B cell (primary cell): ENCODE measurements at regions not wholly inside any gene's neighbourhood (a gene's known extent, or its start where the extent isn't known, plus 50 kb on each side); places are given as distances from the start of the nearest gene placed in this dataset.
"Not testable (repeated sequence)": the region's sequence is repeated elsewhere in the genome, so short reads cannot be mapped to it uniquely, and the experiment has no call there.

Source experiments
- ATAC-seq: fragments of 200-7000 bp; cut with Tn5 transposase; one replicate; pipeline ENCODE4 v1.10.0; 2021; ENCODE audit warnings: low read depth, mild to moderate bottlenecking, moderate number of reproducible peaks, moderate library complexity
- CTCF ChIA-PET: fragments of 350-600 bp; sonication (Branson Sonifier 250); formaldehyde crosslinking; loops from one replicate; lab custom pipeline; 2021; ENCODE audit warnings: antibody characterized with exemption, inconsistent platforms; lab: Charles Lee
- POLR2A ChIA-PET: fragments of 350-600 bp; sonication (Branson Sonifier 250); formaldehyde crosslinking; loops from one replicate; lab custom pipeline; 2021; ENCODE audit warnings: antibody characterized with exemption; lab: Charles Lee
- DNase-seq: peaks from one replicate; pipeline ENCODE4 v3.0.0; 2013
- H2AFZ ChIP-seq: 2 replicates; pipeline ENCODE4 v1.6.1; 2012; ENCODE audit warnings: mild to moderate bottlenecking, low read depth, low read length; ENCODE audit not compliant: insufficient read depth, poor library complexity, severe bottlenecking
- H3K27ac ChIP-seq, 2 donors: 1 replicate in 1 of 2; 2 replicates in 1 of 2; pipeline ENCODE4 v1.5.1; 2012 to 2013; ENCODE audit warnings: low read length in 2 of 2, mild to moderate bottlenecking in 2 of 2, moderate library complexity in 1 of 2
- H3K27me3 ChIP-seq, 4 experiments: fragments of 200-600 bp in 1 of 4; sonication (generic) in 1 of 4; replicated peaks in 1 of 4; 1 replicate in 2 of 4; 2 replicates in 2 of 4; pipeline versions ENCODE4 v1.6.1 to v1.7.0; 2013 to 2016; ENCODE audit warnings: low read length in 3 of 4, mild to moderate bottlenecking in 2 of 4, mixed read lengths in 1 of 4, moderate library complexity in 1 of 4; ENCODE audit not compliant: insufficient read depth in 4 of 4, control insufficient read depth in 3 of 4; ENCODE audit errors: control extremely low read depth in 1 of 4
- H3K36me3 ChIP-seq, 2 experiments: replicated peaks in 1 of 2; 1 replicate in 1 of 2; 2 replicates in 1 of 2; pipeline versions ENCODE4 v1.6.1 to v1.7.1; 2013; ENCODE audit warnings: low read length in 1 of 2; ENCODE audit not compliant: insufficient read depth in 2 of 2, control insufficient read depth in 1 of 2; ENCODE audit errors: control extremely low read depth in 1 of 2, extremely low read depth in 1 of 2
- H3K4me1 ChIP-seq, 2 donors: fragments of 200-600 bp in 1 of 2; sonication (generic) in 1 of 2; 1 replicate in 1 of 2; 2 replicates in 1 of 2; pipeline versions ENCODE4 v1.5.1 to v1.6.1; 2013 to 2017; ENCODE audit warnings: low read length in 2 of 2; ENCODE audit not compliant: control insufficient read depth in 2 of 2, insufficient read depth in 2 of 2
- H3K4me2 ChIP-seq: replicated peaks from 2 replicates; pipeline ENCODE3; 2012; ENCODE audit warnings: mild to moderate bottlenecking, low read depth, low read length; ENCODE audit not compliant: poor library complexity, severe bottlenecking
- H3K4me3 ChIP-seq, 5 experiments: fragments of 200-600 bp in 1 of 5; sonication (generic) in 1 of 5; 1 replicate in 3 of 5; 2 replicates in 2 of 5; pipeline versions ENCODE4 v1.5.1 to v1.7.0; 2011 to 2016; ENCODE audit warnings: low read length in 4 of 5, mild to moderate bottlenecking in 4 of 5, low read depth in 2 of 5, control low read depth in 1 of 5, moderate library complexity in 1 of 5; ENCODE audit not compliant: insufficient read depth in 1 of 5; ENCODE audit errors: control extremely low read depth in 1 of 5, extremely low read depth in 1 of 5
- H3K79me2 ChIP-seq: fragments of 200-600 bp; sonication (generic); one replicate; pipeline ENCODE4 v1.6.0; 2016; ENCODE audit warnings: low read length; ENCODE audit not compliant: control insufficient read depth, insufficient read depth
- H3K9ac ChIP-seq: fragments of 200-600 bp; sonication (generic); 2 replicates; pipeline ENCODE4 v1.6.1; 2017; ENCODE audit warnings: mild to moderate bottlenecking, low read length, moderate library complexity
- H3K9me3 ChIP-seq, 3 donors: one replicate each; pipeline versions ENCODE4 v1.6.1 to v1.7.1; 2013; ENCODE audit warnings: low read length in 2 of 3; ENCODE audit not compliant: control insufficient read depth in 2 of 3, insufficient read depth in 1 of 3; ENCODE audit errors: control extremely low read depth in 1 of 3
- H4K20me1 ChIP-seq: 2 replicates; pipeline ENCODE4 v1.6.0; 2012; ENCODE audit warnings: mild to moderate bottlenecking, low read length; ENCODE audit not compliant: insufficient read depth, control insufficient read depth, poor library complexity, severe bottlenecking
- H3K27ac Mint-ChIP-seq: one replicate; pipeline ENCODE4 v1.8.0; 2021; ENCODE audit warnings: mixed read lengths
- H3K27me3 Mint-ChIP-seq: one replicate; pipeline ENCODE4 v1.8.0; 2021; ENCODE audit warnings: mixed read lengths
- H3K4me1 Mint-ChIP-seq: one replicate; pipeline ENCODE4 v1.8.0; 2021; ENCODE audit warnings: mixed read lengths
- H3K4me3 Mint-ChIP-seq: one replicate; pipeline ENCODE4 v1.8.0; 2021; ENCODE audit warnings: mixed read lengths
- H3K9me3 Mint-ChIP-seq: one replicate; pipeline ENCODE4 v1.8.0; 2022; ENCODE audit warnings: mixed read lengths; ENCODE audit not compliant: insufficient read depth
- EZH2 ChIP-seq: IDR thresholded peaks from 2 replicates; pipeline ENCODE4 v1.6.1; 2012; ENCODE audit warnings: borderline replicate concordance, low read depth, mild to moderate bottlenecking, moderate library complexity, low read length; ENCODE audit not compliant: insufficient read depth, poor library complexity, severe bottlenecking
- WGBS: methylation state at CpG from one replicate; pipeline ENCODE4 v1.1.5; 2013; ENCODE audit warnings: missing lambda C conversion rate; ENCODE audit not compliant: insufficient coverage; 5-methylcytosine and 5-hydroxymethylcytosine counted together
- intact Hi-C: fragments of 100-400 bp; cut with micrococcal nuclease; formaldehyde crosslinking; loops from one replicate; pipeline ENCODE4 v1.10.0; 2022
- TF ChIP-seq, protein P1 (sequence below): fragments of 200-600 bp; IDR thresholded peaks from one replicate; pipeline ENCODE4 v1.8.0; 2022; ENCODE audit warnings: antibody characterized with exemption, mild to moderate bottlenecking

DNA sequence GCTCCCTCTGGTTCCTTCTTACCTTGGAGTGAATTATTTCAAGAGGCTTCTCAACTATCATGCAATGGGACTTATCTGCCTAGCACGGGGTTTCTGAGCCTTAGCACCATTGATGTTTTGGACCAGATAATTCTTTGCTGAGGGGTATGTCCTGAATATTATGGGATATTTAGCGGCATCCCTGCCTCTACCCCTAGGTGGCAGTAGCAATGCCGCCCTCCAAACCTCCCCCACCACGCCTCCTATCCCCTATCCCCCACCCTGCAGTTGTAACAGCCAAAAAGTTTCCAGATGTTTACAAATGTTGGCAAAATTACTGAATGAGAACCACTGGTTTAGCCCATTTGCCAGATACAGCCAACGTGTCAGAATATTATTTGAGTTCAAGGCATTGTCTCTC, 125.5 kb downstream of the POSTN start:
- no peaks in the 10 kb centered on the region for H3K27me3 ChIP-seq
- no peak overlapping the region for H3K27ac ChIP-seq
- H4K20me1 ChIP-seq = no peaks in the 10 kb centered on the region
- H3K79me2 ChIP-seq = no peaks in the 10 kb centered on the region
- no peaks in the 10 kb centered on the region for H3K4me1 ChIP-seq
- H3K9me3 ChIP-seq = no peaks in the 10 kb centered on the region
- no peak for TF ChIP-seq EZH2
- TF ChIP-seq, protein P1, sequence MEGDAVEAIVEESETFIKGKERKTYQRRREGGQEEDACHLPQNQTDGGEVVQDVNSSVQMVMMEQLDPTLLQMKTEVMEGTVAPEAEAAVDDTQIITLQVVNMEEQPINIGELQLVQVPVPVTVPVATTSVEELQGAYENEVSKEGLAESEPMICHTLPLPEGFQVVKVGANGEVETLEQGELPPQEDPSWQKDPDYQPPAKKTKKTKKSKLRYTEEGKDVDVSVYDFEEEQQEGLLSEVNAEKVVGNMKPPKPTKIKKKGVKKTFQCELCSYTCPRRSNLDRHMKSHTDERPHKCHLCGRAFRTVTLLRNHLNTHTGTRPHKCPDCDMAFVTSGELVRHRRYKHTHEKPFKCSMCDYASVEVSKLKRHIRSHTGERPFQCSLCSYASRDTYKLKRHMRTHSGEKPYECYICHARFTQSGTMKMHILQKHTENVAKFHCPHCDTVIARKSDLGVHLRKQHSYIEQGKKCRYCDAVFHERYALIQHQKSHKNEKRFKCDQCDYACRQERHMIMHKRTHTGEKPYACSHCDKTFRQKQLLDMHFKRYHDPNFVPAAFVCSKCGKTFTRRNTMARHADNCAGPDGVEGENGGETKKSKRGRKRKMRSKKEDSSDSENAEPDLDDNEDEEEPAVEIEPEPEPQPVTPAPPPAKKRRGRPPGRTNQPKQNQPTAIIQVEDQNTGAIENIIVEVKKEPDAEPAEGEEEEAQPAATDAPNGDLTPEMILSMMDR = no peak
- Mint-ChIP-seq H3K9me3 (no peaks in the 10 kb centered on the region), H3K4me3 (no peak overlapping the region), H3K27me3 (no peaks in the 10 kb centered on the region), H3K27ac (no peak overlapping the region), H3K4me1 (no peaks in the 10 kb centered on the region)
- no peak overlapping the region for H3K4me3 ChIP-seq
- no peak for DNase-seq
- no peak overlapping the region for H3K9ac ChIP-seq
- H3K36me3 ChIP-seq = no peaks in the 10 kb centered on the region
- intact Hi-C loops = no loop called here
- CTCF ChIA-PET = no interaction called here
- no peak for ATAC-seq
- POLR2A ChIA-PET = no interaction called here
- 100% methylated on average over 1 of the region's 5 CpGs for WGBS
- H2AFZ ChIP-seq = no peak overlapping the region
- no peak overlapping the region for H3K4me2 ChIP-seq

DNA sequence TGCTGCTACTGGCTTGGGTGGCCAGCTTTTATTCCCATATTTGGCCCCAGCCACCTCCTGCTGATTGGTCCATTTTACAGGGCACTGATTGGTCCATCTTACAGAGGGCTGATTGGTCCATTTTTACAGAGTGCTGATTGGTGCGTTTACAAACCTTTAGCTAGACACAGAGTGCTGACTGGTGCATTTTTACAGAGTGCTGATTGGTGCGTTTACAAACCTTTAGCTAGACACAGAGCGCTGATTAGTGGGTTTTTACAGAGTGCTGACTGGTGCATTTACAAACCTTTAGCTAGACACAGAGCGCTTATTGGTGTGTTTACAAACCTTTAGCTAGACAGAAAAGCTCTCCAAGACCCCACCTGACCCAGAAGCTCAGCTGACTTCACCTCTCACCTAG, 126.3 kb downstream of the POSTN start:
- intact Hi-C loops, H3K27me3 ChIP-seq, H3K4me3 Mint-ChIP-seq, H4K20me1 ChIP-seq, POLR2A ChIA-PET, H3K9me3 Mint-ChIP-seq, H3K4me1 Mint-ChIP-seq, H3K36me3 ChIP-seq, H3K9me3 ChIP-seq, H3K27me3 Mint-ChIP-seq, H3K27ac ChIP-seq, H3K4me3 ChIP-seq, H3K4me1 ChIP-seq, H3K27ac Mint-ChIP-seq, H3K79me2 ChIP-seq, CTCF ChIA-PET, H3K9ac ChIP-seq, DNase-seq, ATAC-seq, H3K4me2 ChIP-seq, H2AFZ ChIP-seq: not testable (repeated sequence)
- WGBS = 100% methylated on average over 2 of the region's 4 CpGs
